ENCODE measurements at regions not wholly inside any gene's neighbourhood (a gene's known extent, or its start where the extent isn't known, plus 50 kb on each side); places are given as distances from the start of the nearest gene placed in this dataset.
A peak's percentile ranks its signal among the peaks of the same experiment; 100 is the strongest.

DNA sequence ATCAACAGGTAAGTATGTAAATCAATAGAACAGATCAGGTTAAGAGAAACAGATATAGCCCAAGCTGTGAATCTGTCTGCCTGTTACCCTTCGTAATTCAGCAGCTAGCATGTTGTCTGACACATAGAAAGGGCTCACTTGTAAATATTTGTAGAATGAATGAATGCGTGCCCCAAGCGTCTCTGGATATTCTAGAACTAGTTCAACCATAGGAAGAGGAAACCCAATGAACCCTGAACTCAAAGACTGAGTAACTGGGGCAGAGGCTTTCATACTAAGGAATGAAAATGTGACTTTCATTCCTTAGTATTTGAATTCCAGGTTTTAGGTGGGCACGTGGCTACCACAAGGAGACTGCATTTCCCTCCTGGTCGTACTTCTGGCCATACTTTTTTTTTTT lies 60.1 kb upstream of the SMYD2 start:
- no peaks in the 10 kb centered on the region for H3K36me3 ChIP-seq (ENCODE audit: control insufficient read depth, insufficient read depth, low read length)
- H3K27me3 ChIP-seq (ENCODE audit: control insufficient read depth, insufficient read depth, low read length) = peaks cover 2% of the 10 kb centered on the region
- no peak for DNase-seq (ENCODE audit: low read depth, low spot score)
- no peaks in the 10 kb centered on the region for H3K4me1 ChIP-seq (ENCODE audit: control insufficient read depth, insufficient read depth, low read length)
- no peak overlapping the region for H3K27ac ChIP-seq (ENCODE audit: low read length)
- H3K4me3 ChIP-seq (ENCODE audit: low read length) = no peak overlapping the region
- no CpG with 5 or more reads among the region's 5 CpGs for WGBS (ENCODE audit: insufficient coverage, insufficient read length)
- H3K9me3 ChIP-seq (ENCODE audit: control insufficient read depth, insufficient read depth, low read length) = no peaks in the 10 kb centered on the region; the same call in 1 of the 2 replicates

DNA sequence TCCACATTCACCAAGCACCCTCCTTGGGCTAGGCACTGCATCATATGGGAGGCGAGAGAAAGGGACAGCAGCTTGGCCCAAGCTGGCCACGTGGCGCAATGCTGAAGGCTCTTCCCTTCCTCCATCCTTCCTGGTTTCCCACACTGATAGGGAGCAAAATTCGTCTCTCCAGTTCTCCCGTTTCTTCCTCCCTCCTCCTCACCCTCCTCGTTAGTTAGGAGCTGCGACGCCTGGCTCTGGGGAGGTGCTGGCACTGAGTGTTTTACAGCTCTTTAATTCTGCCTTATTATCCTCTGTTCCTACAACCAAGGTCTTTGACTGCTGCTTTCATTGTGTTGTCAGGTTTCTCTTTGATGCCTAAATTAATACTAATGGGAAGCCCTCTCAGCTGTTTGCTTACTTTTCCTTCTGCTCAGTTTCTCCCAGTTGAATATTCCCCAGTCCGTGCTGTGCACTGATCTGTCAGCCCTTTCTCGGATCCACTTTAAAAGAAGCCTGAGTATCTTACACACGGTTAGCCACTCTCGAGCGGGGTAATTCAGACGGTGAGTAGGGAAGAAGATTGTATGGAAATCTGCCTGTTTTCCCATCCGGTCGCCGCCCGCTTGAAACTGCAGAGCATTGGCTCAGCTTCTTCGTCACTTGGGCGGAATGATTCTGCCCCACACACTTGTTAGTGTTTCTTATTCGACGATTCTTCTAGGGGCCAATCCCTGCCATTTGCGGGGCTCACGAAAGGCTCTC lies 56.2 kb upstream of the SMYD2 start:
- Histone ChIP-seq H3K9me3 (ENCODE audit: control insufficient read depth, insufficient read depth, low read length) (no peaks in the 10 kb centered on the region; the same call in 1 of the 2 replicates), H3K4me1 (ENCODE audit: control insufficient read depth, insufficient read depth, low read length) (no peaks in the 10 kb centered on the region), H3K27ac (ENCODE audit: low read length) (no peak overlapping the region), H3K4me3 (ENCODE audit: low read length) (peak overlapping the region; percentile 17; the same call in 1 of the 2 replicates), H3K36me3 (ENCODE audit: control insufficient read depth, insufficient read depth, low read length) (no peaks in the 10 kb centered on the region), H3K27me3 (ENCODE audit: control insufficient read depth, insufficient read depth, low read length) (peaks cover 2% of the 10 kb centered on the region)
- DNase-seq (ENCODE audit: low read depth, low spot score) = no peak
- WGBS (ENCODE audit: insufficient coverage, insufficient read length) = no CpG with 5 or more reads among the region's 24 CpGs

DNA sequence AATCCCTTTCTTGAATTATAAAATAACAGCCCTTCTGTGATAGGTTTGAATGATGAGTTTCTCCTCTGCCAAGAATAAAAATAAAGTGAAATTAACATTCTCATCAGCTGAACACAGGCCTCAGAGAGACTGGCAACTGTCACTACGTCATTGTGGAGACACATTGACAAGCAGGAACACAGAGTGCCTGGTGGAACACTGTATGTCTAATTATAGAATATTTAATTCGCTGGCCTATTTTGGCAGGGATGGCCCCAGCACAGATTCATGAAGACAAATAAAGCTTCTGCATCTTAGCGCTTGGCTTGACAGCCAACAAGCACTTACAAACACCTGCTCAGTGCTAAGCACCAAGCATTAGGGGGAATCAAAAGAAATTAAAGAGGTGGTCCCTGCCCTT lies 52.0 kb upstream of the SMYD2 start:
- Histone ChIP-seq H3K36me3 (ENCODE audit: control insufficient read depth, insufficient read depth, low read length) (no peaks in the 10 kb centered on the region), H3K4me1 (ENCODE audit: control insufficient read depth, insufficient read depth, low read length) (no peaks in the 10 kb centered on the region), H3K9me3 (ENCODE audit: control insufficient read depth, insufficient read depth, low read length) (no peaks in the 10 kb centered on the region; the same call in 1 of the 2 replicates), H3K27me3 (ENCODE audit: control insufficient read depth, insufficient read depth, low read length) (peaks cover 2% of the 10 kb centered on the region), H3K4me3 (ENCODE audit: low read length) (no peak overlapping the region), H3K27ac (ENCODE audit: low read length) (no peak overlapping the region)
- no CpG with 5 or more reads among the region's 3 CpGs for WGBS (ENCODE audit: insufficient coverage, insufficient read length)
- DNase-seq (ENCODE audit: low read depth, low spot score) = no peak

DNA sequence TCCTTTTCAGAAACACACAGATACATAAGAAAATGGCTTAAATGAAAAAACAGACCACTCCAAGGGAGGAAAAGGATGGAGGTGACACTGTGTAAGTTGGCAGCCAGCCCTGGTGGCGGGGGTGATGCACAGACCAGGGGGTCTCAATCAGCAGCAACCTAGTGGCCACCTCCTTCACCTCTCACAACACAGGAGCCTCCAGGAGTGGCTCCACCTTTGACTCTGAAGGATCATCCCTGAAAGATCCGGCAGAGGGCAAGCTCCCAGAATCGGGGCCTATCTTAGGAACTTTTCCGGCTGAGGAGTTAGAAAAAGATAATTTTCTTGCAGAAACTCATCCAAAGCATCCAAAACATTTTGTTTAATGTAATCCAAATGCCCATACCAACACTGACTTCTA lies 51.2 kb upstream of the SMYD2 start:
- H3K4me3 ChIP-seq (ENCODE audit: low read length) = no peak overlapping the region
- no peaks in the 10 kb centered on the region for H3K36me3 ChIP-seq (ENCODE audit: control insufficient read depth, insufficient read depth, low read length)
- H3K27ac ChIP-seq (ENCODE audit: low read length) = no peak overlapping the region
- no CpG with 5 or more reads among the region's 4 CpGs for WGBS (ENCODE audit: insufficient coverage, insufficient read length)
- H3K4me1 ChIP-seq (ENCODE audit: control insufficient read depth, insufficient read depth, low read length) = no peaks in the 10 kb centered on the region
- H3K9me3 ChIP-seq (ENCODE audit: control insufficient read depth, insufficient read depth, low read length) = no peaks in the 10 kb centered on the region; the same call in 1 of the 2 replicates
- peaks cover 2% of the 10 kb centered on the region for H3K27me3 ChIP-seq (ENCODE audit: control insufficient read depth, insufficient read depth, low read length)
- DNase-seq (ENCODE audit: low read depth, low spot score) = no peak

All from iPS DF 6.9 (cell line).